ENCODE measurements at regions not wholly inside any gene's neighbourhood (a gene's known extent, or its start where the extent isn't known, plus 50 kb on each side); places are given as distances from the start of the nearest gene placed in this dataset.

- no peaks in the 10 kb centered on the region for H3K36me3 ChIP-seq (ENCODE audit: insufficient read depth, low read length)
- no peaks in the 10 kb centered on the region for H3K4me1 ChIP-seq (ENCODE audit: insufficient read depth, low read length)
- CTCF ChIA-PET (ENCODE audit: partially characterized antibody): no interaction called here
- no peaks in the 10 kb centered on the region for H3K9me3 ChIP-seq (ENCODE audit: control insufficient read depth in 1 of 2, low read length in 2 of 2)
- Mint-ChIP-seq H3K27me3 (no peaks in the 10 kb centered on the region), H3K36me3 (no peaks in the 10 kb centered on the region), H3K4me1 (no peaks in the 10 kb centered on the region), H3K9me3 (peaks cover 0 to 9% (median 5%) of the 10 kb centered on the region in 8 donors), H3K4me3 (no peak overlapping the region), H3K27ac (no peak overlapping the region)
- POLR2A ChIA-PET (ENCODE audit: partially characterized antibody): no interaction called here
- intact Hi-C loops (cut with micrococcal nuclease): no loop called here
- DNase-seq: no peak
- no peaks in the 10 kb centered on the region for H3K27me3 ChIP-seq (ENCODE audit: insufficient read depth, low read length)
- no peak overlapping the region for H3K27ac ChIP-seq (ENCODE audit: low read depth, low read length)
- H3K4me3 ChIP-seq (ENCODE audit: low read length in 2 of 2): no peak overlapping the region
These were observed 226.4 kb downstream of the RASSF9 start for GRCh38 chr12:85609778-85610177.

- Mint-ChIP-seq H3K27me3 (no peaks in the 10 kb centered on the region), H3K27ac (no peak overlapping the region), H3K36me3 (no peaks in the 10 kb centered on the region), H3K9me3 (peaks cover 0 to 9% (median 5%) of the 10 kb centered on the region in 8 donors), H3K4me1 (no peaks in the 10 kb centered on the region), H3K4me3 (no peak overlapping the region)
- intact Hi-C loops (cut with micrococcal nuclease): no loop called here
- ChIA-PET CTCF (ENCODE audit: partially characterized antibody) (no interaction called here), POLR2A (ENCODE audit: partially characterized antibody) (no interaction called here)
- Histone ChIP-seq H3K27ac (ENCODE audit: low read depth, low read length) (no peak overlapping the region), H3K4me1 (ENCODE audit: insufficient read depth, low read length) (no peaks in the 10 kb centered on the region), H3K9me3 (ENCODE audit: control insufficient read depth in 1 of 2, low read length in 2 of 2) (no peaks in the 10 kb centered on the region), H3K27me3 (ENCODE audit: insufficient read depth, low read length) (no peaks in the 10 kb centered on the region), H3K36me3 (ENCODE audit: insufficient read depth, low read length) (no peaks in the 10 kb centered on the region), H3K4me3 (ENCODE audit: low read length in 2 of 2) (no peak overlapping the region)
- DNase-seq: no peak
These were observed 226.0 kb downstream of the RASSF9 start for GRCh38 chr12:85610194-85610593.

- H3K4me3 Mint-ChIP-seq: no peak overlapping the region
These were observed 220.0 kb downstream of the RASSF9 start for GRCh38 chr12:85616201-85616600.

GRCh38 chr12:85617307-85618091 is 218.7 kb downstream of the RASSF9 start:
- CTCF ChIA-PET (ENCODE audit: partially characterized antibody): no interaction called here
- intact Hi-C loops (cut with micrococcal nuclease): no loop called here
- POLR2A ChIA-PET (ENCODE audit: partially characterized antibody): no interaction called here
- Histone ChIP-seq H3K9me3 (ENCODE audit: control insufficient read depth in 1 of 2, low read length in 2 of 2) (no peaks in the 10 kb centered on the region), H3K27me3 (ENCODE audit: insufficient read depth, low read length) (no peaks in the 10 kb centered on the region), H3K4me1 (ENCODE audit: insufficient read depth, low read length) (no peaks in the 10 kb centered on the region), H3K36me3 (ENCODE audit: insufficient read depth, low read length) (no peaks in the 10 kb centered on the region), H3K27ac (ENCODE audit: low read depth, low read length) (no peak overlapping the region), H3K4me3 (ENCODE audit: low read length in 2 of 2) (no peak overlapping the region)
- no peak for DNase-seq
- Mint-ChIP-seq H3K36me3 (no peaks in the 10 kb centered on the region), H3K4me1 (no peaks in the 10 kb centered on the region), H3K9me3 (peaks cover 0 to 10% (median 4%) of the 10 kb centered on the region in 8 donors), H3K4me3 (no peak overlapping the region), H3K27ac (no peak overlapping the region), H3K27me3 (no peaks in the 10 kb centered on the region)

More at GRCh38 chr12:85616201-85616600, 220.0 kb downstream of the RASSF9 start:
- Histone ChIP-seq H3K4me3 (ENCODE audit: low read length in 2 of 2) (no peak overlapping the region), H3K9me3 (ENCODE audit: control insufficient read depth in 1 of 2, low read length in 2 of 2) (no peaks in the 10 kb centered on the region), H3K4me1 (ENCODE audit: insufficient read depth, low read length) (no peaks in the 10 kb centered on the region), H3K27ac (ENCODE audit: low read depth, low read length) (no peak overlapping the region), H3K36me3 (ENCODE audit: insufficient read depth, low read length) (no peaks in the 10 kb centered on the region), H3K27me3 (ENCODE audit: insufficient read depth, low read length) (no peaks in the 10 kb centered on the region)
- no peaks in the 10 kb centered on the region for H3K4me1 Mint-ChIP-seq
- ChIA-PET CTCF (ENCODE audit: partially characterized antibody) (no interaction called here), POLR2A (ENCODE audit: partially characterized antibody) (no interaction called here)
- intact Hi-C loops (cut with micrococcal nuclease): no loop called here
- no peak overlapping the region for H3K27ac Mint-ChIP-seq
- DNase-seq: no peak
- no peaks in the 10 kb centered on the region for H3K27me3 Mint-ChIP-seq
- peaks cover 0 to 9% (median 4%) of the 10 kb centered on the region in 8 donors for H3K9me3 Mint-ChIP-seq
- H3K36me3 Mint-ChIP-seq: no peaks in the 10 kb centered on the region

GRCh38 chr12:85621041-85621440 is 215.2 kb downstream of the RASSF9 start:
- H3K27ac Mint-ChIP-seq: no peak overlapping the region
- Histone ChIP-seq H3K36me3 (ENCODE audit: insufficient read depth, low read length) (no peaks in the 10 kb centered on the region), H3K4me1 (ENCODE audit: insufficient read depth, low read length) (no peaks in the 10 kb centered on the region), H3K9me3 (ENCODE audit: control insufficient read depth in 1 of 2, low read length in 2 of 2) (no peaks in the 10 kb centered on the region), H3K4me3 (ENCODE audit: low read length in 2 of 2) (no peak overlapping the region), H3K27ac (ENCODE audit: low read depth, low read length) (no peak overlapping the region), H3K27me3 (ENCODE audit: insufficient read depth, low read length) (no peaks in the 10 kb centered on the region)
- no peaks in the 10 kb centered on the region for H3K4me1 Mint-ChIP-seq
- H3K4me3 Mint-ChIP-seq: no peak overlapping the region
- intact Hi-C loops (cut with micrococcal nuclease): no loop called here
- ChIA-PET CTCF (ENCODE audit: partially characterized antibody) (no interaction called here), POLR2A (ENCODE audit: partially characterized antibody) (no interaction called here)
- DNase-seq: no peak
- no peaks in the 10 kb centered on the region for H3K36me3 Mint-ChIP-seq
- H3K27me3 Mint-ChIP-seq: no peaks in the 10 kb centered on the region
- H3K9me3 Mint-ChIP-seq: peaks cover 0 to 13% (median 3%) of the 10 kb centered on the region in 8 donors

GRCh38 chr12:85623763-85624162 is 212.4 kb downstream of the RASSF9 start:
- Histone ChIP-seq H3K36me3 (ENCODE audit: insufficient read depth, low read length) (no peaks in the 10 kb centered on the region), H3K27ac (ENCODE audit: low read depth, low read length) (no peak overlapping the region), H3K9me3 (ENCODE audit: control insufficient read depth in 1 of 2, low read length in 2 of 2) (no peaks in the 10 kb centered on the region), H3K4me3 (ENCODE audit: low read length in 2 of 2) (no peak overlapping the region), H3K4me1 (ENCODE audit: insufficient read depth, low read length) (no peaks in the 10 kb centered on the region), H3K27me3 (ENCODE audit: insufficient read depth, low read length) (no peaks in the 10 kb centered on the region)
- Mint-ChIP-seq H3K4me1 (no peaks in the 10 kb centered on the region), H3K27ac (no peak overlapping the region), H3K4me3 (no peak overlapping the region), H3K9me3 (peaks cover 0 to 15% (median 4%) of the 10 kb centered on the region in 8 donors), H3K36me3 (no peaks in the 10 kb centered on the region), H3K27me3 (no peaks in the 10 kb centered on the region)
- intact Hi-C loops (cut with micrococcal nuclease): no loop called here
- DNase-seq: no peak
- POLR2A ChIA-PET (ENCODE audit: partially characterized antibody): no interaction called here
- CTCF ChIA-PET (ENCODE audit: partially characterized antibody): no interaction called here

GRCh38 chr12:85625467-85625866 is 210.7 kb downstream of the RASSF9 start:
- ChIA-PET CTCF (ENCODE audit: partially characterized antibody) (no interaction called here), POLR2A (ENCODE audit: partially characterized antibody) (no interaction called here)
- H3K27ac Mint-ChIP-seq: no peak overlapping the region
- Histone ChIP-seq H3K36me3 (ENCODE audit: insufficient read depth, low read length) (no peaks in the 10 kb centered on the region), H3K27me3 (ENCODE audit: insufficient read depth, low read length) (no peaks in the 10 kb centered on the region), H3K4me1 (ENCODE audit: insufficient read depth, low read length) (no peaks in the 10 kb centered on the region), H3K27ac (ENCODE audit: low read depth, low read length) (no peak overlapping the region), H3K4me3 (ENCODE audit: low read length in 2 of 2) (no peak overlapping the region), H3K9me3 (ENCODE audit: control insufficient read depth in 1 of 2, low read length in 2 of 2) (no peaks in the 10 kb centered on the region)
- peaks cover 0 to 15% (median 4%) of the 10 kb centered on the region in 8 donors for H3K9me3 Mint-ChIP-seq
- H3K4me3 Mint-ChIP-seq: no peak overlapping the region
- H3K4me1 Mint-ChIP-seq: no peaks in the 10 kb centered on the region
- no peaks in the 10 kb centered on the region for H3K36me3 Mint-ChIP-seq
- no peak for DNase-seq
- intact Hi-C loops (cut with micrococcal nuclease): no loop called here
- H3K27me3 Mint-ChIP-seq: no peaks in the 10 kb centered on the region
